A673 (cell line): ENCODE measurements at regions not wholly inside any gene's neighbourhood (a gene's known extent, or its start where the extent isn't known, plus 50 kb on each side); places are given as distances from the start of the nearest gene placed in this dataset.

Source experiments
- CTCF ChIP-seq: fragments of 300-800, 200-600 bp; sonication (generic); conservative IDR thresholded peaks from 2 replicates; pipeline ENCODE4 v1.5.1; 2017; ENCODE audit warnings: low read depth, mild to moderate bottlenecking, antibody characterized with exemption, low read length, moderate library complexity, mixed read lengths
- EZH2 ChIP-seq: fragments of 200-600 bp; sonication (generic); IDR thresholded peaks from 2 replicates; pipeline ENCODE4 v1.6.1; 2017; ENCODE audit warnings: borderline replicate concordance, low read depth, mild to moderate bottlenecking, mixed read lengths, antibody characterized with exemption, low read length; ENCODE audit not compliant: poor library complexity, severe bottlenecking

DNA sequence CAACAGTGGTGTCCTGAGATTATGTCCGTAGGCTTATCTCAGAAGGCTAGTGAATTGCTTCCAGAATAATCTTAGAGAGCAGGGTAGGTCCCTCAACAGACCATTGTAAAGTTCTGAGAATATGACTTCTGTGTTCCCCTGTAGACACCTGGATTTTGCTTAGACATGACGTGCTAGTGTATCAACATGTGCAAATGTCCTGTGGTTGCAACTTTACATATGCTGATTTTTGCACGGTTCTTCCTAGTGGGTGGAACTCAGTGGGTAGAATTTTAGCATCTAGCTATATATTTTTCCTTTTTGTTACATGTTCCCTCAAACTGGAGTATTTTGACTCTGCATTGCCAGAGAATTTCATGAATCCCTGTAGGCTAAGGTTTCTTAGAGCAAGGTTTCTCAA is 459.2 kb downstream of the RNF144B start:
- TF ChIP-seq EZH2 = no peak
- TF ChIP-seq CTCF = no peak
